Esophagus muscularis mucosa (tissue), 4 donors: ENCODE measurements at regions not wholly inside any gene's neighbourhood (a gene's known extent, or its start where the extent isn't known, plus 50 kb on each side); places are given as distances from the start of the nearest gene placed in this dataset.

Experiments
- DNase-seq: peaks from one replicate; pipeline ENCODE4 v3.0.0-alpha.2; 2017; ENCODE audit errors: extremely low spot score
- H3K27ac ChIP-seq, 4 donors: fragments of 200-600 bp; sonication (generic); replicated peaks in 1 of 4; 1 replicate in 3 of 4; 2 replicates in 1 of 4; pipeline ENCODE4 v1.5.1; 2016 to 2019; ENCODE audit warnings: mild to moderate bottlenecking in 1 of 4
- H3K27me3 ChIP-seq, 4 donors: fragments of 200-600 bp; sonication (generic); one replicate each; pipeline versions ENCODE4 v1.5.1 to v1.6.0; 2016 to 2019
- H3K36me3 ChIP-seq, 4 donors: fragments of 200-600 bp; sonication (generic); one replicate each; pipeline ENCODE4 v1.5.1; 2016 to 2019
- H3K4me1 ChIP-seq, 4 donors: fragments of 200-600 bp; sonication (generic); one replicate each; pipeline ENCODE4 v1.5.1; 2016 to 2019
- H3K4me3 ChIP-seq, 4 donors: fragments of 200-600 bp; sonication (generic); 1 replicate in 2 of 4; 2 replicates in 2 of 4; pipeline ENCODE4 v1.5.1; 2016 to 2019; ENCODE audit warnings: mild to moderate bottlenecking in 4 of 4, moderate library complexity in 1 of 4
- H3K9me3 ChIP-seq, 4 donors: fragments of 200-600 bp; sonication (generic); 1 replicate in 3 of 4; 2 replicates in 1 of 4; pipeline ENCODE4 v1.5.1; 2016 to 2019
- CTCF ChIP-seq, 3 experiments: fragments of 200-600 bp in 2 of 3; fragments of 450-650 bp in 1 of 3; sonication (generic) in 2 of 3; IDR thresholded peaks; one replicate each; pipeline ENCODE4 v1.5.1; 2017 to 2019; ENCODE audit warnings: antibody characterized with exemption in 3 of 3, mild to moderate bottlenecking in 2 of 3, moderate library complexity in 1 of 3
- EP300 ChIP-seq: sonication (generic); formaldehyde crosslinking; IDR thresholded peaks from one replicate; pipeline ENCODE4 v1.6.1; 2017; ENCODE audit warnings: antibody characterized with exemption
- POLR2A ChIP-seq: fragments of 450-650 bp; IDR thresholded peaks from one replicate; pipeline ENCODE4 v1.6.1; 2017; ENCODE audit warnings: antibody characterized with exemption, moderate library complexity, mild to moderate bottlenecking, low read depth
- POLR2AphosphoS5 ChIP-seq, 2 donors: sonication (generic); formaldehyde crosslinking; IDR thresholded peaks; one replicate each; pipeline ENCODE4 v1.6.1; 2017; ENCODE audit warnings: antibody characterized with exemption in 2 of 2
- WGBS: methylation state at CpG from one replicate; pipeline ENCODE4 v1.1.5; 2018; 5-methylcytosine and 5-hydroxymethylcytosine counted together
- intact Hi-C: fragments of 100-400 bp; cut with DNase I; formaldehyde crosslinking; loops from one replicate; pipeline ENCODE4 v1.15.1; 2023

- H3K36me3 ChIP-seq: no peaks in the 10 kb centered on the region
- DNase-seq: no peak
- no peak overlapping the region for H3K4me3 ChIP-seq
- H3K27ac ChIP-seq: no peak overlapping the region
- no peak for TF ChIP-seq POLR2A
- TF ChIP-seq CTCF (IDR thresholded peaks at IDR 0.05): no peak
- no peak for TF ChIP-seq EP300
- no peak for TF ChIP-seq POLR2AphosphoS5 (IDR thresholded peaks at IDR 0.05)
- peaks cover 5 to 23% (median 19%) of the 10 kb centered on the region in 4 donors for H3K4me1 ChIP-seq
- WGBS: 94% methylated on average over 8 of the region's 8 CpGs
- no peaks in the 10 kb centered on the region for H3K27me3 ChIP-seq
- intact Hi-C loops: no loop called here
- H3K9me3 ChIP-seq: no peaks in the 10 kb centered on the region
Measured at GRCh38 chr10:21403256-21404015, 122.0 kb downstream of the SKIDA1 start.

GRCh38 chr10:21402606-21403083, 122.8 kb downstream of the SKIDA1 start:
- no peak overlapping the region for H3K27ac ChIP-seq
- TF ChIP-seq POLR2AphosphoS5 (IDR thresholded peaks at IDR 0.05): no peak
- no peak for TF ChIP-seq POLR2A
- no peak for TF ChIP-seq EP300
- TF ChIP-seq CTCF (IDR thresholded peaks at IDR 0.05): no peak
- intact Hi-C loops: no loop called here
- H3K4me1 ChIP-seq: peaks cover 5 to 23% (median 22%) of the 10 kb centered on the region in 4 donors
- H3K27me3 ChIP-seq: no peaks in the 10 kb centered on the region
- no peaks in the 10 kb centered on the region for H3K36me3 ChIP-seq
- 28% methylated on average over 3 of the region's 4 CpGs for WGBS
- no peak for DNase-seq
- no peaks in the 10 kb centered on the region for H3K9me3 ChIP-seq
- H3K4me3 ChIP-seq: no peak overlapping the region

- intact Hi-C loops: no loop called here
- WGBS: 93% methylated on average over 2 of the region's 2 CpGs
- Histone ChIP-seq H3K9me3 (no peaks in the 10 kb centered on the region), H3K4me3 (no peak overlapping the region), H3K36me3 (no peaks in the 10 kb centered on the region), H3K4me1 (peaks cover 5 to 23% (median 22%) of the 10 kb centered on the region in 4 donors), H3K27ac (no peak overlapping the region), H3K27me3 (no peaks in the 10 kb centered on the region)
- DNase-seq: no peak
- TF ChIP-seq EP300 (no peak), POLR2AphosphoS5 (IDR thresholded peaks at IDR 0.05) (no peak), CTCF (IDR thresholded peaks at IDR 0.05) (no peak), POLR2A (no peak)
Measured at GRCh38 chr10:21401196-21401595, 124.3 kb downstream of the SKIDA1 start.

- TF ChIP-seq CTCF (IDR thresholded peaks at IDR 0.05): no peak
- TF ChIP-seq POLR2AphosphoS5 (IDR thresholded peaks at IDR 0.05): no peak
- TF ChIP-seq POLR2A: no peak
- no peak for TF ChIP-seq EP300
- DNase-seq: no peak
- H3K4me1 ChIP-seq: peaks cover 5 to 23% (median 22%) of the 10 kb centered on the region in 4 donors
- H3K27me3 ChIP-seq: no peaks in the 10 kb centered on the region
- H3K27ac ChIP-seq: no peak overlapping the region
- no peaks in the 10 kb centered on the region for H3K36me3 ChIP-seq
- intact Hi-C loops: no loop called here
- no peaks in the 10 kb centered on the region for H3K9me3 ChIP-seq
- H3K4me3 ChIP-seq: no peak overlapping the region
- WGBS: 27% methylated on average over 6 of the region's 6 CpGs
Measured at GRCh38 chr10:21399392-21400035, 126.0 kb downstream of the SKIDA1 start.
